Liver (tissue), 8 donors: ENCODE measurements at regions not wholly inside any gene's neighbourhood (a gene's known extent, or its start where the extent isn't known, plus 50 kb on each side); places are given as distances from the start of the nearest gene placed in this dataset.
A peak's percentile ranks its signal among the peaks of the same experiment; 100 is the strongest.

Experiments
- DNase-seq: peaks from one replicate; pipeline ENCODE4 v3.0.0-alpha.2; 2017; ENCODE audit warnings: low spot score
- H3K27ac ChIP-seq, 2 donors: one replicate each; pipeline ENCODE4 v1.7.0; 2013; ENCODE audit warnings: inconsistent platforms in 2 of 2, low read length in 2 of 2, control low read depth in 1 of 2, low read depth in 1 of 2, mild to moderate bottlenecking in 1 of 2
- H3K27me3 ChIP-seq, 4 donors: one replicate each; pipeline versions ENCODE4 v1.6.1 to v1.7.0; 2013; ENCODE audit warnings: low read length in 3 of 4, inconsistent platforms in 1 of 4, mild to moderate bottlenecking in 1 of 4, moderate library complexity in 1 of 4; ENCODE audit not compliant: control insufficient read depth in 4 of 4, insufficient read depth in 4 of 4
- H3K36me3 ChIP-seq, 4 donors: one replicate each; pipeline versions ENCODE4 v1.6.1 to v1.7.0; 2013; ENCODE audit warnings: low read length in 3 of 4, mild to moderate bottlenecking in 3 of 4, low read depth in 1 of 4, moderate library complexity in 1 of 4; ENCODE audit not compliant: control insufficient read depth in 4 of 4, insufficient read depth in 3 of 4
- H3K4me1 ChIP-seq, 4 donors: one replicate each; pipeline versions ENCODE4 v1.6.1 to v1.7.0; 2013; ENCODE audit warnings: low read length in 3 of 4, mild to moderate bottlenecking in 3 of 4, moderate library complexity in 1 of 4; ENCODE audit not compliant: control insufficient read depth in 4 of 4, insufficient read depth in 4 of 4
- H3K4me3 ChIP-seq, 3 donors: one replicate each; pipeline versions ENCODE4 v1.6.1 to v1.7.0; 2013; ENCODE audit warnings: low read length in 3 of 3, control low read depth in 1 of 3, low read depth in 1 of 3, mild to moderate bottlenecking in 1 of 3
- H3K9ac ChIP-seq, 2 donors: one replicate each; pipeline ENCODE4 v1.7.0; 2013; ENCODE audit warnings: low read length in 2 of 2, mild to moderate bottlenecking in 2 of 2, moderate library complexity in 2 of 2, control low read depth in 1 of 2, low read depth in 1 of 2
- H3K9me3 ChIP-seq, 4 donors: one replicate each; pipeline versions ENCODE4 v1.6.1 to v1.7.0; 2013; ENCODE audit warnings: low read length in 3 of 4; ENCODE audit not compliant: control insufficient read depth in 4 of 4
- CTCF ChIP-seq: fragments of 150-350 bp; IDR thresholded peaks from 2 replicates; pipeline ENCODE4 v1.5.1; 2017; ENCODE audit warnings: improper control_type of control experiment, low read depth, low read length; ENCODE audit not compliant: missing input control
- EGR1 ChIP-seq, 2 donors: IDR thresholded peaks; 2 replicates each; pipeline ENCODE4 v1.6.1; 2016 to 2018; ENCODE audit warnings: antibody characterized with exemption in 2 of 2, low read depth in 2 of 2
- FOXA1 ChIP-seq: IDR thresholded peaks from 2 replicates; pipeline ENCODE4 v1.6.1; 2016; ENCODE audit warnings: antibody characterized with exemption
- FOXA2 ChIP-seq: IDR thresholded peaks from 2 replicates; pipeline ENCODE4 v1.6.1; 2016; ENCODE audit warnings: antibody characterized with exemption
- GABPA ChIP-seq, 2 donors: IDR thresholded peaks in 1 of 2; conservative IDR thresholded peaks in 1 of 2; 2 replicates each; pipeline ENCODE4 v1.6.1; 2016; ENCODE audit warnings: antibody characterized with exemption in 2 of 2, mild to moderate bottlenecking in 1 of 2, moderate library complexity in 1 of 2
- HNF4A ChIP-seq, 2 donors: conservative IDR thresholded peaks; 2 replicates each; pipeline ENCODE4 v1.6.1; 2016; ENCODE audit warnings: antibody characterized with exemption in 2 of 2, mild to moderate bottlenecking in 2 of 2
- HNF4G ChIP-seq: IDR thresholded peaks from 2 replicates; pipeline ENCODE4 v1.6.1; 2016; ENCODE audit warnings: antibody characterized with exemption
- MAX ChIP-seq: IDR thresholded peaks from 2 replicates; pipeline ENCODE4 v1.6.1; 2016; ENCODE audit warnings: antibody characterized with exemption
- NR2F2 ChIP-seq: IDR thresholded peaks from 2 replicates; pipeline ENCODE4 v1.6.1; 2016; ENCODE audit warnings: antibody characterized with exemption
- RAD21 ChIP-seq, 2 donors: IDR thresholded peaks; 2 replicates each; pipeline ENCODE4 v1.6.1; 2016; ENCODE audit warnings: antibody characterized with exemption in 2 of 2, mild to moderate bottlenecking in 2 of 2
- SP1 ChIP-seq: IDR thresholded peaks from 2 replicates; pipeline ENCODE4 v1.6.1; 2018; ENCODE audit warnings: antibody characterized with exemption, mild to moderate bottlenecking
- TAF1 ChIP-seq: conservative IDR thresholded peaks from 2 replicates; pipeline ENCODE4 v1.6.1; 2016; ENCODE audit warnings: antibody characterized with exemption, mild to moderate bottlenecking
- YY1 ChIP-seq: IDR thresholded peaks from 2 replicates; pipeline ENCODE4 v1.6.1; 2016; ENCODE audit warnings: antibody characterized with exemption, mild to moderate bottlenecking
- WGBS: extraction: QIAGEN DNeasy Blood & Tissue Kit; methylation state at CpG from one replicate; pipeline ENCODE4 v1.1.7; 2013; 5-methylcytosine and 5-hydroxymethylcytosine counted together
- TF ChIP-seq, protein P1 (sequence below): IDR thresholded peaks from 2 replicates; pipeline ENCODE4 v1.6.1; 2016; ENCODE audit warnings: antibody characterized with exemption
- TF ChIP-seq, protein P2 (sequence below): IDR thresholded peaks from 2 replicates; pipeline ENCODE4 v1.6.1; 2016; ENCODE audit warnings: antibody characterized with exemption
- TF ChIP-seq, protein P3 (sequence below): IDR thresholded peaks from 2 replicates; pipeline ENCODE4 v1.6.1; 2016; ENCODE audit warnings: antibody characterized with exemption, mild to moderate bottlenecking
- donor health status: healthy.
- donor health status: healthy.
- donor health status: healthy.
- donor health status: healthy.
- donor health status: healthy.

- no peaks in the 10 kb centered on the region for H3K4me1 ChIP-seq
- H3K27me3 ChIP-seq: peaks cover 0 to 3% (median 1%) of the 10 kb centered on the region in 4 donors
- TF ChIP-seq, protein P1, sequence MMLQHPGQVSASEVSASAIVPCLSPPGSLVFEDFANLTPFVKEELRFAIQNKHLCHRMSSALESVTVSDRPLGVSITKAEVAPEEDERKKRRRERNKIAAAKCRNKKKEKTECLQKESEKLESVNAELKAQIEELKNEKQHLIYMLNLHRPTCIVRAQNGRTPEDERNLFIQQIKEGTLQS: no peak
- TF ChIP-seq SP1: no peak
- no peak for TF ChIP-seq CTCF
- TF ChIP-seq GABPA (IDR thresholded peaks at IDR 0.05 in 1 of 2, conservative IDR thresholded peaks at IDR 0.05 in 1 of 2): no peak
- TF ChIP-seq HNF4G: no peak
- no peak for TF ChIP-seq TAF1
- TF ChIP-seq, protein P2, sequence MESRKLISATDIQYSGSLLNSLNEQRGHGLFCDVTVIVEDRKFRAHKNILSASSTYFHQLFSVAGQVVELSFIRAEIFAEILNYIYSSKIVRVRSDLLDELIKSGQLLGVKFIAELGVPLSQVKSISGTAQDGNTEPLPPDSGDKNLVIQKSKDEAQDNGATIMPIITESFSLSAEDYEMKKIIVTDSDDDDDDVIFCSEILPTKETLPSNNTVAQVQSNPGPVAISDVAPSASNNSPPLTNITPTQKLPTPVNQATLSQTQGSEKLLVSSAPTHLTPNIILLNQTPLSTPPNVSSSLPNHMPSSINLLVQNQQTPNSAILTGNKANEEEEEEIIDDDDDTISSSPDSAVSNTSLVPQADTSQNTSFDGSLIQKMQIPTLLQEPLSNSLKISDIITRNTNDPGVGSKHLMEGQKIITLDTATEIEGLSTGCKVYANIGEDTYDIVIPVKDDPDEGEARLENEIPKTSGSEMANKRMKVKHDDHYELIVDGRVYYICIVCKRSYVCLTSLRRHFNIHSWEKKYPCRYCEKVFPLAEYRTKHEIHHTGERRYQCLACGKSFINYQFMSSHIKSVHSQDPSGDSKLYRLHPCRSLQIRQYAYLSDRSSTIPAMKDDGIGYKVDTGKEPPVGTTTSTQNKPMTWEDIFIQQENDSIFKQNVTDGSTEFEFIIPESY: no peak
- TF ChIP-seq FOXA2: no peak
- TF ChIP-seq HNF4A (conservative IDR thresholded peaks at IDR 0.05): no peak
- no peak for TF ChIP-seq MAX
- TF ChIP-seq YY1: no peak
- TF ChIP-seq, protein P3, sequence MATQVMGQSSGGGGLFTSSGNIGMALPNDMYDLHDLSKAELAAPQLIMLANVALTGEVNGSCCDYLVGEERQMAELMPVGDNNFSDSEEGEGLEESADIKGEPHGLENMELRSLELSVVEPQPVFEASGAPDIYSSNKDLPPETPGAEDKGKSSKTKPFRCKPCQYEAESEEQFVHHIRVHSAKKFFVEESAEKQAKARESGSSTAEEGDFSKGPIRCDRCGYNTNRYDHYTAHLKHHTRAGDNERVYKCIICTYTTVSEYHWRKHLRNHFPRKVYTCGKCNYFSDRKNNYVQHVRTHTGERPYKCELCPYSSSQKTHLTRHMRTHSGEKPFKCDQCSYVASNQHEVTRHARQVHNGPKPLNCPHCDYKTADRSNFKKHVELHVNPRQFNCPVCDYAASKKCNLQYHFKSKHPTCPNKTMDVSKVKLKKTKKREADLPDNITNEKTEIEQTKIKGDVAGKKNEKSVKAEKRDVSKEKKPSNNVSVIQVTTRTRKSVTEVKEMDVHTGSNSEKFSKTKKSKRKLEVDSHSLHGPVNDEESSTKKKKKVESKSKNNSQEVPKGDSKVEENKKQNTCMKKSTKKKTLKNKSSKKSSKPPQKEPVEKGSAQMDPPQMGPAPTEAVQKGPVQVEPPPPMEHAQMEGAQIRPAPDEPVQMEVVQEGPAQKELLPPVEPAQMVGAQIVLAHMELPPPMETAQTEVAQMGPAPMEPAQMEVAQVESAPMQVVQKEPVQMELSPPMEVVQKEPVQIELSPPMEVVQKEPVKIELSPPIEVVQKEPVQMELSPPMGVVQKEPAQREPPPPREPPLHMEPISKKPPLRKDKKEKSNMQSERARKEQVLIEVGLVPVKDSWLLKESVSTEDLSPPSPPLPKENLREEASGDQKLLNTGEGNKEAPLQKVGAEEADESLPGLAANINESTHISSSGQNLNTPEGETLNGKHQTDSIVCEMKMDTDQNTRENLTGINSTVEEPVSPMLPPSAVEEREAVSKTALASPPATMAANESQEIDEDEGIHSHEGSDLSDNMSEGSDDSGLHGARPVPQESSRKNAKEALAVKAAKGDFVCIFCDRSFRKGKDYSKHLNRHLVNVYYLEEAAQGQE: no peak
- no peak for TF ChIP-seq EGR1 (IDR thresholded peaks at IDR 0.05; ENCODE audit: low read depth in 2 of 2)
- H3K9me3 ChIP-seq: no peaks in the 10 kb centered on the region
- WGBS: 76% methylated on average over 10 of the region's 10 CpGs
- no peak overlapping the region for H3K9ac ChIP-seq
- no peaks in the 10 kb centered on the region for H3K36me3 ChIP-seq
- no peak overlapping the region for H3K4me3 ChIP-seq
- H3K27ac ChIP-seq: no peak overlapping the region
- no peak for DNase-seq
Observed at GRCh38 chr19:30651066-30651465, 278.9 kb downstream of the ZNF536 start.

DNA sequence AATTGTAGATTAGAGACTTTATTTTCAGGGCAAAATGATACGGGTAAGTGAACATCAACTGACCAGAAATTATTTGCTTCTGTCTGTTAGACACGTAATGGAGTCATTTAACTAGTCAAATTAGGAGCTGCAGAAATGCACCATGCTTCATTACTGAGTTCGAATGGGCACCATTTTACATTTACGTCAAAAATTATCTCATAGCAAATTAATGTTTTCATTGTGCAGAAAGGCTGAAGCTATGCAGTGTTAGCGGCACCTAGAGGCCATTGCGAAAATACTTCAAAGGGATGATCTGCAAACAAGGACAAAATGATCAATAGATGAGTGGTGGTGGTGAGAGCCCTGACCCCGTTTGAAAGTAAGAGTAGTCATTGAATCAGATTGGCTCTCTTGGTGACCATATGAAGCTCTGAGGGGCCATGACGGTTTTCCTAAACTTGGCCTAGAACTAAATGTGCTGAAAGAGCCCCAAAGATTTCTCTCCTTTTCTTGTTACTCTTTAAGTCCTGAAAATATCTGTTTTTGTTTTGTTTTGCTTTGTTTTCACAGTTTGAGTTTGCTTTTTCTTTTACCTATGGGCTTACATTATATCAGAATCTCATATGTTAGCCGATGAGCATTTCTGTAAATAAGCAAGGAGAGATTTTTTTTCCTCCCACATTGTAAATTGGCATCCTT, 277.9 kb downstream of the ZNF536 start:
- Histone ChIP-seq H3K9me3 (no peaks in the 10 kb centered on the region), H3K4me3 (no peak overlapping the region), H3K4me1 (no peaks in the 10 kb centered on the region), H3K9ac (no peak overlapping the region), H3K27me3 (peaks cover 0 to 3% (median 1%) of the 10 kb centered on the region in 4 donors), H3K27ac (no peak overlapping the region), H3K36me3 (no peaks in the 10 kb centered on the region)
- TF ChIP-seq FOXA1 (no peak), NR2F2 (no peak), CTCF (peak; percentile 72), MAX (no peak), GABPA (IDR thresholded peaks at IDR 0.05 in 1 of 2, conservative IDR thresholded peaks at IDR 0.05 in 1 of 2) (no peak), HNF4A (conservative IDR thresholded peaks at IDR 0.05) (no peak), SP1 (peak; percentile 7), TAF1 (no peak), YY1 (peak; percentile 16), HNF4G (no peak), RAD21 (IDR thresholded peaks at IDR 0.05) (peak; percentile 89 to 90)
- TF ChIP-seq, protein P3: no peak
- 13% methylated on average over 9 of the region's 9 CpGs for WGBS
- DNase-seq: no peak
